ENCODE measurements at regions not wholly inside any gene's neighbourhood (a gene's known extent, or its start where the extent isn't known, plus 50 kb on each side); places are given as distances from the start of the nearest gene placed in this dataset.

- DNase-seq, result no peak
Measured at GRCh38 chr2:198811198-198811597, 646.5 kb downstream of the SATB2 start.

GRCh38 chr2:198809976-198810375 lies 647.8 kb downstream of the SATB2 start:
- no peak for DNase-seq

DNA sequence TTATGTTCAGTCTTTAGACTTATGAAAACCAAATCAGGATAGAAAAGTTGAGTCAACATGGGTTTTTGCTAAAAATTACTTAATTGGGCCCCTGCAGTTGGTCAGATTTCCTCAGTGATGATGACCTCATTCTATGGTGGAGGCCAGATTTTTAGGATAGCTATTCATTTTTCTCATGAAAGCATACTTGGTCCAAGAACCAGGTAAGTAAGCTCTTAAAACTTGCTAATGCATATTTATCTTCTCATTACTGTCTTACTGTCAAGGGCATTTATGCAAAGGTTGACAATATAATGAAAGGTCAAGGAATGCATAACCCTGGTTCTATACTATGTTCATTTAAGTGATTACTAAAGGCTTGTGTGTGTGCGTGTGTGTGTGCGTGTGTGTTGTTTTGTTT lies 650.6 kb downstream of the SATB2 start:
- DNase-seq, result no peak

GRCh38 chr2:198795419-198795818 lies 662.3 kb downstream of the SATB2 start:
- no peak for DNase-seq

DNA sequence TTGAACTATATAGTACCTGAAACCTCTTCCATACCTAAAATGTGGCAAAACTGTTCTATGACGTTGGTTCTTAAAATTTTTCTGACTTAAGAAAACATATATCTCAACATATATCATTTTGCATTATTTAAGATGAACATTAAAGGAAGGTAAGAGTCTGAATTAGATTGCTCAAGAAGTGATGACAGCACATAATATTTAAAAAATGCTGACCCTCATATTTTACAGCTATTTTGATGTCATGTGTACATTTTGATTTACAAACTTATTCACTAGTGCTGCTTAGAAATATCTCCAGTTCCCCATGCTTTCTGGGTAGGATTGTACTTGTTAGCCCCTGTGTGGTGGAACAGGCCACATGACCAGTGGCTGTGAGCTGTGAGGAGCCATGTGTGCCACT lies 666.1 kb downstream of the SATB2 start:
- DNase-seq, result no peak

DNA sequence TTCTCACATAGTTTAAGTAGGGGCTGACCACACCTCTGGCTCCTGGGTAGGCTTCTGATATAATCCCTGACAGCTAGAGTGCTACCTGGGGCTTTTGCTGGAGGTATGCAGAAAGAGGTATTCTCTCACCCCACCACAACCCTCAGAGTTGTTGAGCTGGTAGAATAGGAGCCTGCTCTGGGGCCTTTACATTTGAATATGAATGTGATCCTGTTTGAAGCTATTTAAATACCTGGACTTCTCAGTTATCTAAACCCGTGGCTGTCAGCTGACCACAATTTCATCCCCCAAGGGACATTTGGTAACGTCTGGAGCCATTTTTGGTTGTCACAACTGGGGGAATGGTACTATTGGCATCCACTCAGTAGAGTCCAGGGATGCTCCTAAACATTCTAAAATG lies 669.1 kb downstream of the SATB2 start:
- no peak for DNase-seq

- no peak for DNase-seq
Measured at GRCh38 chr2:198782734-198783133, 675.0 kb downstream of the SATB2 start.

DNA sequence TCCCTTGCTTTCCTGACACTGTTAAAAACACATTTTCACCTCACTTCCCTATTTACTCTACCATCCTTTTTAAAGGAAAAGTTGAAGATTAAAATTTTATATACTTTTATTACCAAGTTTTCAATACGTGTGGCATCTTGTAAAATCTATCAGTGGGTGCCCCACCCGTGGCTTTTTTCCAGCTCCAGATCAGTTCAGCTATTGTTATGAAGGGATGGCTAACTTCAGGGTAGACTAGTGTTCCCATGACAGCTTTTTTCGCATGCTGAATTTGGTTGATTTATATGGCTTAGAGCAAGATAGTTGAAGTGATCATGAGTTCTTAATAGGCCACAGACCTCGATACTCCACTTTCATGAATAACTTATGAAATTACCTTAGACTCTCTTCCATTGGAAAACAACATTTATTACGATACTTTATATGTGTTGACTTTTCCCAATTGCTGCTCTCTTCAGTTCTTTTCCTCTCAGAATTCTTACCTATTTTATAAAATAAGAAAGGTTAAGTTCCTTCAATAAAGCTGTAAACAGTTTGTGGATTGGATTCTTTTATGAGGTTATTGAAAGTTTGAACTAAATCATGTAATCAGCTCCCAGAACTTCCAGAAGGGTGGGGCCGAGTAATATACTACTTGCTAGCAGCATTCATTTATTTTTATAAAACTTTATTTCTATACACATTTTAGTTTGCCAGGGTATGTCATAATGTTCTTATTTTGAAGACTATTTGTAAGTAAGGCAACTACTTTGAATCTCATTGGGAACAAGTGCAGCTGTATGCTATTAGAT lies 680.9 kb downstream of the SATB2 start:
- DNase-seq, result no peak

GRCh38 chr2:198775737-198776136 lies 682.0 kb downstream of the SATB2 start:
- DNase-seq, result no peak

DNA sequence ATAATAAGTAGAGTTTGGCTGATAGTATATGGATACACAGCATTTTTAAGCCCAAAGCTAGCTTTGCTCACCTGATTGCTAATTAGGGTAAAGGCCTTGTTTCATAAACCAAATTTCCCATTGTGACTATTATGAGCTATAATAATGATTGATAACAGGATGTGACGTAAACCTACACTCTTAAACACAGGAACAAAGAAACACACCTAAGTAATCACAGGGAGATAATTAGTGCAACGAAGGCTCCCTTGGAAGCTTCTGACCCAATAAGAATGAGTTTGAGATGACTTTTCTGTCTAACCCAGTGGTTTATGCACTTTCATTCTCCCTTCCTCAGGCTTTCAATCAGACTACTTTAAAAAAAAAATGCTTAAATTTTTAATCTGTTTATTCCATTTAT lies 683.2 kb downstream of the SATB2 start:
- no peak for DNase-seq

GRCh38 chr2:198767694-198768093 lies 690.0 kb downstream of the SATB2 start:
- DNase-seq, result no peak

DNA sequence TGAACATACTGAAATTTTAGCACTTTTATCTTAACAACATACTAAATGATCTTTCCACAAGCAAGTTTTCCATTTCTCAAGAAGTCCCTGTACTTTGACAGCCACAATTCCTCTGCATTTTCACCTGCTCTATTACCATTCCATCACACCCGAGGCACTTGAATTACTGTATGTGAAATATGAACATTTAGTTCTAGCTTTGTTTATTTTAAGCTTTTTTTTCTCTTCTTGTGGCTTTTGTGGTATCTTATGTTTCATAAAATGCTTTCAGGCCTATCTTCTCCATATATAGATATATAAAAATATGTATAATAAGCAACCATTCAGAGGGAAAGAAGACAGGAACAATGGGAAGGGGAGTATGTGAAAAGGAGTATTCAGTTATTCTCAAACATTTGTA lies 693.9 kb downstream of the SATB2 start:
- DNase-seq, result no peak

- no peak for DNase-seq
Measured at GRCh38 chr2:198762441-198762840, 695.3 kb downstream of the SATB2 start.

- DNase-seq, result no peak
Measured at GRCh38 chr2:198757069-198757468, 700.7 kb downstream of the SATB2 start.

GRCh38 chr2:198756166-198756565 lies 701.6 kb downstream of the SATB2 start:
- no peak for DNase-seq

DNA sequence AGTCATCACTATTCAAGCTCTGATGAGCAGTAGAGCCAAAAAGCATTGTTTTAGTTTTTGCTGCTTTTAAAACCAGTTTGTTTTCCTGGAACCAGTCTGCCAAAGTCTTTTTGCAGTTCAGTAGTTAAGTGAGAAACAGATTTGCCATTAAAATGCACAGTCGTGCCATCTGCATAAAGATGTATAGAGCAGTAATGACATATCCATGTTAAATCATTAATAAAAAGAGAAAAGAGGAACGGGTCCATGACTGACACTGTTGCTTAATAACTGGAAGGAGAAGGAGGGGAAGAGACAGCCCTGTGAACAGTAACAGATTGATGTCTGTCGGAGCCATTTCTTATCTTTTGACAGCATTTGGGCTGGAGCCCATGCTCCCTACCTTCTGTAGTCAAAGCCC lies 704.6 kb downstream of the SATB2 start:
- no peak for DNase-seq

DNA sequence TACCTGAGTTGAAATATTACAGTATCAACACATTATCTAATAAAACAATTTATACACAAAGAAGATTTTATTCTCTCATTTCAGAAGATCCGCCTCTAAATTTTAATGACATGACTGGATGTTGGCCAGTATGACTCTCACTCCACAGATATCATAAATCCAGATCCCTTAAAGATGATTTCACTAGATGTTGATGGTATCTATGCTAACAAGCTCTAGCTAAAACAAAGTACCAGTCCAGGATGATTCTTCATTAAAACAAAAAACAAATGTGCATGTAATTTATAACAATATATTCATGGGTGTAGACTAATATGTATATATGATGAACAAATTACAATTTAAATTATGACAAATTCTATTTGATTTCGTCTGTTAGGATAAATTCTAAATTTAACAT lies 708.4 kb downstream of the SATB2 start:
- no peak for DNase-seq

GRCh38 chr2:198731842-198732399 lies 725.8 kb downstream of the SATB2 start:
- DNase-seq, result no peak

- no peak for DNase-seq
Measured at GRCh38 chr2:198720266-198720665, 737.5 kb downstream of the SATB2 start.

GRCh38 chr2:198717451-198717850 lies 740.3 kb downstream of the SATB2 start:
- no peak for DNase-seq

DNA sequence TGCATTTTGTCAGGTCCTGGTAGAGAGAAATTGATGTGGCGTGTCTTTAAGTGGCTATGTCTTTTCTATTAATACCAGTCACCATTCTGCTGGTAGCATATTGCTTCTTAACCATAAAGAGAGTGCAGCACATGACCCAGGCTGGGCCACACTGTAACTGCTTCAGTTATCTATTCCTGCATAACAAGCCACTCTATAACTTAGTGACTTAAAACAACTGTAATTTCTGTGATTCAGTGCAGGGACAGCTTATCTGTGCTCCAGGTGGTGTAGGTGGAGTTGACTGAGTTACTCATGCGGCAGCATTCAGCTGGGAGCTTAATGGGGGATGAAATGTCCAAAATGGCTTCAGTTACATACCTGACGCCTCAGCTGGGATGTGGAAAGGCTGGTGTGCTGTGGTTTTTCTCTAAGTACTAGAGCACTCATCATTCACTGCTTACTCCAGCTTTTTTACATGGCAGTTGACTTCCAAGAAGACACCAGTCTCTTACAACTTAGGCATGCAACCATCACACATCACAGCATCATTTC lies 742.4 kb downstream of the SATB2 start:
- no peak for DNase-seq

GRCh38 chr2:198712485-198712884 lies 745.3 kb downstream of the SATB2 start:
- DNase-seq, result no peak

DNA sequence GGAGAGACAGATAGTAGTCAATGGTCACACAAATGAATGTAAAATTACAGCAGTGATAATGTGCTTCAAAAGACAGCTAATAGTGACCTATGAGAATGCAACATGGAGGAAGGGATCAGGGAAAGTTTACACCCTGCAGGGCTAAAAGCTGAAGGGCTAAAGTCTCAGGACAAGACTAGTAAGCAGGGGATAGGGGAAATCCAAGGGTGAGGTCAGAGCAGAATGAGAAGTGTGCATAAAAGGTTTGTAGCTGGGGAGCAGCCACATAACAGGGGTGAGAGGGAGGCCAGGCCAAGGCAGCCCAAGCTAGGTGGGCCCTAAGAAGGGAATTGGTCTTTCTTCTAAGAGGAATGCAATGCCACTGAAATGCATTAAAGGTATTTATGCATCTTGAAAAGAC lies 746.3 kb downstream of the SATB2 start:
- DNase-seq, result no peak
